ENCODE measurements at regions not wholly inside any gene's neighbourhood (a gene's known extent, or its start where the extent isn't known, plus 50 kb on each side); places are given as distances from the start of the nearest gene placed in this dataset.
A peak's percentile ranks its signal among the peaks of the same experiment; 100 is the strongest.

DNA sequence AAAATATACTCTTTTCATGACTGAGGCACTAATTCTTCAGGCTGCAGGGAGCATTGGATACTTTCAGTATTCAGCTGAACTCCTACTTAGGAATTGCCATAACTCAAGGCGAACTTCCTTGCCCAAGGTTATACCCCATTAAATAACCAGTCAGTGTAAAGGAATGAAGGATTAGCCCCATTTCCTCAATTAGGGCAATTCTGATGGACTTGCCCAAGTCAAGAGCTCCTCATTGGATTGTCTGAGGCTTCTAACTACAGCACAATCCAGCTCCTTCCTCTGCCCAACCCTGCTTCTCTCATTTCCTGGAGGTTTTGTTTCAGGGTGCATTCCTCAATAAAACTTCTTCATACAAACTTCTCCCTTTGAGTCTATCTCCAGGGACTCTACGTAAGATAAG is 329.2 kb downstream of the LIG4 start:
- ATAC-seq = no peak
- TF ChIP-seq ZNF565 (CRISPR knock-in tag; conservative IDR thresholded peaks at IDR 0.05; ENCODE audit: low read depth) = no peak
- TF ChIP-seq RARB (CRISPR knock-in tag; IDR thresholded peaks at IDR 0.05) = no peak
- TF ChIP-seq SNAI2 (CRISPR knock-in tag; IDR thresholded peaks at IDR 0.05) = no peak
- no peak for TF ChIP-seq ZFP30 (CRISPR knock-in tag; IDR thresholded peaks at IDR 0.05)

DNA sequence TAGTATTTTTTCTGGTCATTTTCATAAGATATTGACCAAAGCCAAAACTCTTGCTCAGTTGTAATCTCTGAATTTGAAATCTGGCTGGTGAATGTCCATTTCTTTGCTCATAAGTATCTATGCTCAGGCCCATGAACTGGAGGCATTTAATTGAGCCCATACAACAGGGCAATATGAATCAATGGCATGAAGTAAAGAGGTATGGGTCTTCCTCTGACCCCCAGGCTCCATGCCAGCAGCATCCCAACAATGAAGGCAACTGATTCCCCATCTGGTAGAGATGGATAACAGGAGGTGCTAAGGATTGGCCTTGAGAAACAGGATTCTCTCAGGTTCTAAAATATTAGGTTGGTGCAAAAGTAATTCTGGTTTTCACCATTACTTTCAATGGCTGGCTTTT is 330.8 kb downstream of the LIG4 start:
- no peak for TF ChIP-seq SNAI2 (CRISPR knock-in tag; IDR thresholded peaks at IDR 0.05)
- TF ChIP-seq, protein P1, sequence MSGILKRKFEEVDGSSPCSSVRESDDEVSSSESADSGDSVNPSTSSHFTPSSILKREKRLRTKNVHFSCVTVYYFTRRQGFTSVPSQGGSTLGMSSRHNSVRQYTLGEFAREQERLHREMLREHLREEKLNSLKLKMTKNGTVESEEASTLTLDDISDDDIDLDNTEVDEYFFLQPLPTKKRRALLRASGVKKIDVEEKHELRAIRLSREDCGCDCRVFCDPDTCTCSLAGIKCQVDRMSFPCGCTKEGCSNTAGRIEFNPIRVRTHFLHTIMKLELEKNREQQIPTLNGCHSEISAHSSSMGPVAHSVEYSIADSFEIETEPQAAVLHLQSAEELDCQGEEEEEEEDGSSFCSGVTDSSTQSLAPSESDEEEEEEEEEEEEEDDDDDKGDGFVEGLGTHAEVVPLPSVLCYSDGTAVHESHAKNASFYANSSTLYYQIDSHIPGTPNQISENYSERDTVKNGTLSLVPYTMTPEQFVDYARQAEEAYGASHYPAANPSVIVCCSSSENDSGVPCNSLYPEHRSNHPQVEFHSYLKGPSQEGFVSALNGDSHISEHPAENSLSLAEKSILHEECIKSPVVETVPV (CRISPR knock-in tag; IDR thresholded peaks at IDR 0.05) = no peak
- no peak for TF ChIP-seq ESRRG (CRISPR knock-in tag; IDR thresholded peaks at IDR 0.05)
- no peak for TF ChIP-seq ZFP30 (CRISPR knock-in tag; IDR thresholded peaks at IDR 0.05)
- no peak for TF ChIP-seq GLIS3 (CRISPR knock-in tag; IDR thresholded peaks at IDR 0.05)
- ATAC-seq = no peak

DNA sequence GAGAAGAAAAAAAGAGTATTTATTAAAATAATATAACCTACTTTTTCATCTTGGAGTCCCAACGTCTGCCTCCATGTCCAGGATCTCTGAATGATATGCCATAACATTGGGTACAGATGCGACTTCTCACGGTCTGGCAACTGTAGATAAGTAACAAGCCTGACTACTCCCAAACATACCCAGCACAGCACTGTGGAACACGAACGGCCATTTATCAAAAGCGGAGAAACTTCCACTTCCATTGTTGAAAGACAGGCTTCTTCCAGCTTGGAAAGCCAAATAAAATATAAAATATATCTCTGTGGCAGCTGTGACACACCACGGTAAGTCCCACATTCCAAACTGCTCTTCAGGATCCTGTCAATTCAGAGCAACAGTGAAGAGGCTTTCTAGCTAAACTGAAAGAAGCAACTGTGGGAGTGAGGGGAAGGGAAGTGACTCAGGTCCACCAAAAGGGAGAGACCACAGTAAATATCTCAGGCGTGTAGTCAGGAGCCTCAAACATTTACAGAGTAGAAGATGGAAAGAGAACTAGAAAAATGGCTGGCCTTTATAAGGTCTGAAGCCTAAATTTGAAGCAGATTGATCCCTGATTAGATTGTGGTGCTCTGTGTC is 331.7 kb downstream of the LIG4 start:
- no peak for TF ChIP-seq ZNF8 (CRISPR knock-in tag; IDR thresholded peaks at IDR 0.05)
- no peak for TF ChIP-seq TCF4 (CRISPR knock-in tag; IDR thresholded peaks at IDR 0.05; ENCODE audit: borderline replicate concordance)
- TF ChIP-seq, protein P2, sequence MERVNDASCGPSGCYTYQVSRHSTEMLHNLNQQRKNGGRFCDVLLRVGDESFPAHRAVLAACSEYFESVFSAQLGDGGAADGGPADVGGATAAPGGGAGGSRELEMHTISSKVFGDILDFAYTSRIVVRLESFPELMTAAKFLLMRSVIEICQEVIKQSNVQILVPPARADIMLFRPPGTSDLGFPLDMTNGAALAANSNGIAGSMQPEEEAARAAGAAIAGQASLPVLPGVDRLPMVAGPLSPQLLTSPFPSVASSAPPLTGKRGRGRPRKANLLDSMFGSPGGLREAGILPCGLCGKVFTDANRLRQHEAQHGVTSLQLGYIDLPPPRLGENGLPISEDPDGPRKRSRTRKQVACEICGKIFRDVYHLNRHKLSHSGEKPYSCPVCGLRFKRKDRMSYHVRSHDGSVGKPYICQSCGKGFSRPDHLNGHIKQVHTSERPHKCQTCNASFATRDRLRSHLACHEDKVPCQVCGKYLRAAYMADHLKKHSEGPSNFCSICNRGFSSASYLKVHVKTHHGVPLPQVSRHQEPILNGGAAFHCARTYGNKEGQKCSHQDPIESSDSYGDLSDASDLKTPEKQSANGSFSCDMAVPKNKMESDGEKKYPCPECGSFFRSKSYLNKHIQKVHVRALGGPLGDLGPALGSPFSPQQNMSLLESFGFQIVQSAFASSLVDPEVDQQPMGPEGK (CRISPR knock-in tag; IDR thresholded peaks at IDR 0.05; ENCODE audit: borderline replicate concordance) = no peak
- no peak for TF ChIP-seq ZFP3 (CRISPR knock-in tag; IDR thresholded peaks at IDR 0.05)
- no peak for TF ChIP-seq ISL1 (CRISPR knock-in tag; IDR thresholded peaks at IDR 0.05)
- no peak for TF ChIP-seq OSR1 (CRISPR knock-in tag; IDR thresholded peaks at IDR 0.05)
- no peak for TF ChIP-seq ZNF70 (CRISPR knock-in tag; IDR thresholded peaks at IDR 0.05)
- no peak for TF ChIP-seq BACH2 (CRISPR knock-in tag; IDR thresholded peaks at IDR 0.05; ENCODE audit: borderline replicate concordance)
- peak; percentile 57 for ATAC-seq

DNA sequence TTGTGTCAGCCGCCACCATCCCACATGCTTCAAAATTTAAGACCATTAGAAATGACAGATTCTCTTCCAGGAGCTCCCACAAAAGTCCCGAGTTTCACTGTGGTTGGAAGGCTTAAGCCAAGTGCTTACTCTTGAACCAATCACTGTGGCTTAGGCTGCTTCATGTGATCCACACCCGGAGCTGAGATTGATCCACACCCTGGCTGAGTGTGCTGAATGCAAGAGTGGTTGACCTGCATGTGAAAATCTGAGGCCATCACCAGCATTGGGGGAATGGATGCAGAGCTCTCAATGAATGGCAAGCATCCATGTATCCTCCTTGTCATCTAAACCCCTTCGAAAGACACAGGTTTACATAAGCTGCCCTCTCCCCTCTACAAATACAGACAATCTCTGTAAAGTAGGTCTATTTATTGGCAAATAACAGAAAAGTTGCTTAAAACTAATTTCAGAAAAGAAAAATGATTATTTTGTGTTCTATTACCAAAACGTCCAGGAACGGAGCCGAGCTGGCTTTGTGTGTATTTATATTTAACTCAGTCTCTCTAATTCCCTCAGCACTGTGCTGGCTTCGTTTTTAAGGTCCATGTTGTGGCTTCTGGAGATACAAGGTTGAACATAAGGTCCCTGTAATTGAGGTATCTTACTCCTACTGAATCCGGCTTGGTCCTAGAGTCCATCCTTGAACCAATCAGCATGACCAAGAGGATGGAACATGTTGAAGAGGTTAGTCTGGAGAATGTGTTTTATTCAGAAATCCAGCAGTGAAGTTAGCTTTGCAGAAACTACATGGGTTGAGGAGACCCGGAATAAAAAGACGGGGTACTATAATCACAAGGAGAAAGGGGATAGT is 332.4 kb downstream of the LIG4 start:
- ATAC-seq = no peak
- TF ChIP-seq ZNF70 (CRISPR knock-in tag; IDR thresholded peaks at IDR 0.05) (no peak), SNAI2 (CRISPR knock-in tag; IDR thresholded peaks at IDR 0.05) (no peak), ISL1 (CRISPR knock-in tag; IDR thresholded peaks at IDR 0.05) (no peak), ZNF8 (CRISPR knock-in tag; IDR thresholded peaks at IDR 0.05) (no peak)
- TF ChIP-seq, protein P2 (CRISPR knock-in tag; IDR thresholded peaks at IDR 0.05; ENCODE audit: borderline replicate concordance) = no peak

DNA sequence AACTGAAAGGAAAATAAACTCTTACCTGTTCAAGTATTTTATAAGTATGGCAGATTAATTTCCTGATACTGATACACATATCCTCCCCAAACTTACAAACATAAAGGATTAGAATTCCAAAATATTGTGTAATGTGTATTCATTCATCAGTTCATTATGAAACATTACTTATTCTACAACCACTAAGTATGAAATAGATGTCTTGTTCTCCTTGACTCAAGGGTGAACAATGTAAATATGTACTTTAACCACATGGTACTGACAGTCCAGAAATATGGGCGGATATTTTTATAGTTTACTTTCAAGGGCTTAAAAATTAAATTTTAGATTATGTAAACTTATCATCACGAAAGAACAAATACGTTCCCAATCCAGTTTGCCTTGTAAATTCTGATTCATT is 334.0 kb downstream of the LIG4 start:
- TF ChIP-seq GLIS3 (CRISPR knock-in tag; IDR thresholded peaks at IDR 0.05) = no peak
- TF ChIP-seq, protein P3, sequence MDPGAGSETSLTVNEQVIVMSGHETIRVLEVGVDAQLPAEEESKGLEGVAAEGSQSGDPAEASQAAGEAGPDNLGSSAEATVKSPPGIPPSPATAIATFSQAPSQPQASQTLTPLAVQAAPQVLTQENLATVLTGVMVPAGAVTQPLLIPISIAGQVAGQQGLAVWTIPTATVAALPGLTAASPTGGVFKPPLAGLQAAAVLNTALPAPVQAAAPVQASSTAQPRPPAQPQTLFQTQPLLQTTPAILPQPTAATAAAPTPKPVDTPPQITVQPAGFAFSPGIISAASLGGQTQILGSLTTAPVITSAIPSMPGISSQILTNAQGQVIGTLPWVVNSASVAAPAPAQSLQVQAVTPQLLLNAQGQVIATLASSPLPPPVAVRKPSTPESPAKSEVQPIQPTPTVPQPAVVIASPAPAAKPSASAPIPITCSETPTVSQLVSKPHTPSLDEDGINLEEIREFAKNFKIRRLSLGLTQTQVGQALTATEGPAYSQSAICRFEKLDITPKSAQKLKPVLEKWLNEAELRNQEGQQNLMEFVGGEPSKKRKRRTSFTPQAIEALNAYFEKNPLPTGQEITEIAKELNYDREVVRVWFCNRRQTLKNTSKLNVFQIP (CRISPR knock-in tag; IDR thresholded peaks at IDR 0.05; ENCODE audit: borderline replicate concordance, low read depth) = no peak
- ATAC-seq = no peak

DNA sequence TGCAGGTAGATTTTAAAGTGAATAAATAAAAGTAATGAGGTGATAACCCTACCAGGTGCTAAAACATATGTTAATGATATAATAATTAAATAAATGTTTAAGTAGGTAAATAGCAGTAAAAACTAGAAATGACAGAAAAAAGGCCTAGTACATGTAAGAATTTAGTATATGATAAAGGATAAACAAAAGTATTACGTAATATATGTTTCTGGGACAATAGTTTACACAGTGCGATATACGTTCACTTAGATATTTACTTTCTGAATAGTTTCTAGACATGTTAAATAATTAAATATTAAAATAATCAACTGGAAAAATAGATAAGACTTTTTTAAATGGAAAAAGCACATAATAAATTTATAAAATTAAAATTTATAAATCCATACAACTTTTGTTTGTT is 340.9 kb downstream of the LIG4 start:
- ATAC-seq = no peak
- TF ChIP-seq ZNF565 (CRISPR knock-in tag; conservative IDR thresholded peaks at IDR 0.05; ENCODE audit: low read depth) (no peak), ESRRG (CRISPR knock-in tag; IDR thresholded peaks at IDR 0.05) (no peak), ISL1 (CRISPR knock-in tag; IDR thresholded peaks at IDR 0.05) (no peak), OSR1 (CRISPR knock-in tag; IDR thresholded peaks at IDR 0.05) (no peak), TCF4 (CRISPR knock-in tag; IDR thresholded peaks at IDR 0.05; ENCODE audit: borderline replicate concordance) (no peak), ZC3H10 (CRISPR knock-in tag; IDR thresholded peaks at IDR 0.05) (no peak), RARB (CRISPR knock-in tag; IDR thresholded peaks at IDR 0.05) (no peak), ZNF8 (CRISPR knock-in tag; IDR thresholded peaks at IDR 0.05) (no peak), PPARA (CRISPR knock-in tag; IDR thresholded peaks at IDR 0.05; ENCODE audit: borderline replicate concordance) (no peak), SNAI2 (CRISPR knock-in tag; IDR thresholded peaks at IDR 0.05) (no peak), ARNTL (CRISPR knock-in tag; IDR thresholded peaks at IDR 0.05; ENCODE audit: borderline replicate concordance, low read depth) (no peak), TOX (CRISPR knock-in tag; IDR thresholded peaks at IDR 0.05; ENCODE audit: borderline replicate concordance) (no peak)
- TF ChIP-seq, protein P2 (CRISPR knock-in tag; IDR thresholded peaks at IDR 0.05; ENCODE audit: borderline replicate concordance) = no peak
